Common myeloid progenitor, CD34-positive (primary cell): ENCODE measurements at regions not wholly inside any gene's neighbourhood (a gene's known extent, or its start where the extent isn't known, plus 50 kb on each side); places are given as distances from the start of the nearest gene placed in this dataset.

Experiments used
- CTCF ChIA-PET: fragments of 350-600 bp; sonication (Branson Sonifier 250); formaldehyde crosslinking; loops from one replicate; lab custom pipeline; 2021; ENCODE audit warnings: antibody characterized with exemption; lab: Charles Lee
- POLR2A ChIA-PET: fragments of 350-600 bp; sonication (Branson Sonifier 250); formaldehyde crosslinking; loops from one replicate; lab custom pipeline; 2021; ENCODE audit warnings: antibody characterized with exemption; lab: Charles Lee
- DNase-seq, 3 donors: peaks; one replicate each; pipeline versions ENCODE4 v3.0.0 to v3.0.0-alpha.2; 2013
- H3K27ac ChIP-seq, 2 experiments: 1 replicate in 1 of 2; 2 replicates in 1 of 2; pipeline ENCODE4 v1.7.0; 2013; ENCODE audit warnings: inconsistent platforms in 2 of 2, low read length in 2 of 2, mild to moderate bottlenecking in 2 of 2, low read depth in 1 of 2, moderate library complexity in 1 of 2; ENCODE audit not compliant: severe bottlenecking in 2 of 2, insufficient read depth in 1 of 2, poor library complexity in 1 of 2
- H3K27me3 ChIP-seq, 5 experiments: replicated peaks in 2 of 5; 1 replicate in 3 of 5; 2 replicates in 2 of 5; pipeline versions ENCODE4 v1.6.1 to v1.7.0; 2013; ENCODE audit warnings: low read length in 4 of 5, mild to moderate bottlenecking in 2 of 5, moderate library complexity in 2 of 5, inconsistent platforms in 1 of 5; ENCODE audit not compliant: insufficient read depth in 5 of 5, control insufficient read depth in 4 of 5
- H3K36me3 ChIP-seq, 4 experiments: 1 replicate in 2 of 4; 2 replicates in 2 of 4; pipeline versions ENCODE4 v1.6.1 to v1.7.0; 2013; ENCODE audit warnings: low read length in 3 of 4, control low read depth in 1 of 4, mild to moderate bottlenecking in 1 of 4; ENCODE audit not compliant: control insufficient read depth in 4 of 4, insufficient read depth in 4 of 4
- H3K4me1 ChIP-seq, 4 experiments: 1 replicate in 3 of 4; 2 replicates in 1 of 4; pipeline versions ENCODE4 v1.6.1 to v1.7.1; 2013; ENCODE audit warnings: low read length in 3 of 4, mild to moderate bottlenecking in 3 of 4, control low read depth in 1 of 4, inconsistent platforms in 1 of 4, moderate library complexity in 1 of 4; ENCODE audit not compliant: control insufficient read depth in 4 of 4, insufficient read depth in 4 of 4; ENCODE audit errors: control extremely low read depth in 1 of 4
- H3K4me3 ChIP-seq, 7 experiments: 1 replicate in 4 of 7; 2 replicates in 3 of 7; pipeline versions ENCODE4 v1.5.1 to v1.7.0; 2013; ENCODE audit warnings: mild to moderate bottlenecking in 7 of 7, low read length in 6 of 7, moderate library complexity in 6 of 7, inconsistent platforms in 2 of 7, low read depth in 2 of 7, control low read depth in 1 of 7; ENCODE audit not compliant: insufficient read depth in 4 of 7, control insufficient read depth in 1 of 7; ENCODE audit errors: extremely low read depth in 1 of 7
- H3K9me3 ChIP-seq, 5 experiments: 1 replicate in 4 of 5; 2 replicates in 1 of 5; pipeline versions ENCODE4 v1.6.1 to v1.7.1; 2013; ENCODE audit warnings: low read length in 4 of 5, mild to moderate bottlenecking in 2 of 5, inconsistent platforms in 1 of 5, low read depth in 1 of 5, moderate library complexity in 1 of 5; ENCODE audit not compliant: control insufficient read depth in 4 of 5, insufficient read depth in 2 of 5; ENCODE audit errors: control extremely low read depth in 1 of 5
- WGBS: methylation state at CpG from one replicate; pipeline ENCODE4 v1.1.5; 2013; ENCODE audit not compliant: insufficient coverage; 5-methylcytosine and 5-hydroxymethylcytosine counted together

DNA sequence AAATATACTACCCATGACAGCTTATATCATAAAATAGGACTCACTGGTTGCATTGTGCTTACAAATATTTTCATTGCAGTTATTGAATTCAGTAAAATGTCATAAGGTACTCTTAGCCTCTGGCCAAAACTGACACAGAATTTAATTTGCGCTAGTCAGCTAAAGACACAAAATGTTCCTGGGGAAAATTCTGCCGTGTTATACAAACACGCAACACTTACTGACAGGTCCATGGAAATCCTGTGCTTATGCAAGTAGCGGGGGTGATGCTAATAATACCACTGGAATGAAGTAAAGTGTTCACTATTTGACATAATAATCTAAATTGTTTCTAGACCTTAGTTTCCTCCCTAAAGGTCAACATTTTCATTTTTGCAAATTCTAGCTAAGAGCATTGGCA lies 354.4 kb upstream of the RSPO3 start:
- WGBS, result 94% methylated on average over 2 of the region's 4 CpGs
- Histone ChIP-seq H3K27ac (no peak overlapping the region), H3K27me3 (peaks cover 2 to 18% (median 6%) of the 10 kb centered on the region in 5 experiments), H3K4me1 (no peaks in the 10 kb centered on the region), H3K9me3 (no peaks in the 10 kb centered on the region), H3K36me3 (no peaks in the 10 kb centered on the region), H3K4me3 (no peak overlapping the region)
- DNase-seq, result no peak
- POLR2A ChIA-PET, result no interaction called here
- CTCF ChIA-PET, result no interaction called here

DNA sequence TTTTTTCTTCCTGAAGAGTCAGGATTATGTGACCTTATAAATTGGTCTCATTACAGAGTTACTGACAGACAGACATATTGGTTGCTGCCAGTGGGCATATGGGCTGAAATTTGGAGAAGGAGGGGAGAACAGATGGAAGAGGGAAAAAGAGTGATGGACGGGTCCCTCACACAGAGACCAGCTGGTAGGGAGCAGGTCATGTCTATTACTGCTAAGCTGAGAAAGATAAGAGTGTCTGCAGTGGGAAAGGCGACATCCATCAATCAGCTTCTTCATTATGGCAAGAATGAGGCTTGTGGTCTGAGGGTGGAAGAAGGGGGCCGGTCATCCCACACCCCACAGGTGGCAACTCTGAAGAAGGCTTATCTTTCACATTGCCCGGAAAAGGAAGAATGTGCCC lies 353.8 kb upstream of the RSPO3 start:
- POLR2A ChIA-PET, result no interaction called here
- H3K27me3 ChIP-seq, result peaks cover 3 to 22% (median 6%) of the 10 kb centered on the region in 5 experiments
- H3K36me3 ChIP-seq, result no peaks in the 10 kb centered on the region
- H3K4me3 ChIP-seq, result no peak overlapping the region
- H3K4me1 ChIP-seq, result no peaks in the 10 kb centered on the region
- 60% methylated on average over 1 of the region's 4 CpGs for WGBS
- H3K9me3 ChIP-seq, result no peaks in the 10 kb centered on the region
- DNase-seq, result no peak
- CTCF ChIA-PET, result interaction anchor here (0.6 kb wide), 1 partner anchor 10 kb away, joined by 3 read pairs; no protein-coding TSS in a partner anchor
- H3K27ac ChIP-seq, result no peak overlapping the region

DNA sequence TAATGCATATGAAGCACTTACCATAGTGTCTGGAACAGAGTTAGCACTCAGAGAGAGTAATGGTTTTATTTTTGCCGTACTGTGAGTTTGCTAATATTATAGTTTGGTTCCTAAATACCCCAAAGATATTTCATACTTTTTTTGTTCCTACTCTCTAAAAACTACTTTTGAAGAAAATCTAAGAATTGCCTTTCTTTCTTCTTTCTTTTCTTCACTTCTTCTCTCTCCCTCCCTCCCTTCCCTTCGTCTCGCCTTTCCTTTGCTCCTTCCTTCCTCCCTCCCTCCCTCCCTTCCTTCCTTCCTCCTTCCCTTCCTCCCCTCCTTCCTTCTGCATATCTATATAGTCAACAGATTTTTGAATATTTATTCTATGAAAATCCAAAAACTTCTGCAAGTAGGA lies 351.7 kb upstream of the RSPO3 start:
- no peak overlapping the region for H3K27ac ChIP-seq
- no peaks in the 10 kb centered on the region for H3K36me3 ChIP-seq
- POLR2A ChIA-PET, result no interaction called here
- peaks cover 3 to 23% (median 6%) of the 10 kb centered on the region in 5 experiments for H3K27me3 ChIP-seq
- H3K9me3 ChIP-seq, result no peaks in the 10 kb centered on the region
- H3K4me3 ChIP-seq, result no peak overlapping the region
- WGBS, result no CpG with 5 or more reads among the region's 3 CpGs
- CTCF ChIA-PET, result no interaction called here
- no peak for DNase-seq
- H3K4me1 ChIP-seq, result no peaks in the 10 kb centered on the region

DNA sequence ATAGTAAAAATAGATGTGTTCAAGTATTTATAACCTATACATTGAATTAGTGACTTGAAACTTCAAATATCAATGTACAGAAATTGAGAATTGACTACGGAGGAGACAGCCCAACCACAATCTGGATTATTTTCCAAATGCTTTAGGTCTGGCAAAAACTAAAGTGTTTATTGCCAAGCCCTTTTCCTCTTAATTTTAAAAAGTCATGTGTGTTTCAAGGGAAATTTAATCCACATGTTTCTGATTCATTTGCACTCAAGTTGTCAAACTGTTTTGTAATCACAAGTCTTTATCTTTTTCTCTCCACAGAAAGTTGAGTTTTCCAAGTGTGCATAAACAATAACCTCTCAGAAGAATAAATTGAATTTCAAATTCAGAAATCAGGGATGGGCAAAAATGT lies 350.8 kb upstream of the RSPO3 start:
- DNase-seq, result no peak
- Histone ChIP-seq H3K36me3 (no peaks in the 10 kb centered on the region), H3K4me3 (no peak overlapping the region), H3K9me3 (no peaks in the 10 kb centered on the region), H3K4me1 (no peaks in the 10 kb centered on the region), H3K27ac (no peak overlapping the region), H3K27me3 (peaks cover 3 to 23% (median 6%) of the 10 kb centered on the region in 5 experiments)
- 80% methylated on average over 1 of the region's 1 CpG for WGBS
- CTCF ChIA-PET, result no interaction called here
- POLR2A ChIA-PET, result no interaction called here

DNA sequence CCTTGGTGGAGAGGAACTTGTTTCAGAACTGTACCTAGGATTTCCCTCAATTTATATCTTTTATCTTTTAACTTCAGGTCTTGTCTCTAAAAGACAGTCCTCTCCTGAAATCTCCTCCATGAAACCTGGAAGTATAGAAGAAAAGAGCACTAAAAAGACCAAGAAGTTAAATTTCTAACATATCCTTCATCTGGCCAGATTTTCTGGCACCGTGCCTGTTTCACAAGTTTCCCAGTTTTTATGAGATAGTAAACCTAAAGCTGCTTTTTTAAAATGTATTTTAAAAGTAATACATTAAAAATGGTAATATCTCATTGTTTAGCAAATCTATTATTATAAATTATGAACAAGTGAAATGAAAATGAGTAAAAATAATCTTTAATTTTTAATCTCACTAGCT lies 348.3 kb upstream of the RSPO3 start:
- Histone ChIP-seq H3K9me3 (no peaks in the 10 kb centered on the region), H3K27me3 (peaks cover 5 to 28% (median 7%) of the 10 kb centered on the region in 5 experiments), H3K27ac (no peak overlapping the region), H3K4me1 (no peaks in the 10 kb centered on the region), H3K36me3 (no peaks in the 10 kb centered on the region), H3K4me3 (no peak overlapping the region)
- POLR2A ChIA-PET, result no interaction called here
- WGBS, result no CpG with 5 or more reads among the region's 1 CpG
- CTCF ChIA-PET, result no interaction called here
- DNase-seq, result no peak

DNA sequence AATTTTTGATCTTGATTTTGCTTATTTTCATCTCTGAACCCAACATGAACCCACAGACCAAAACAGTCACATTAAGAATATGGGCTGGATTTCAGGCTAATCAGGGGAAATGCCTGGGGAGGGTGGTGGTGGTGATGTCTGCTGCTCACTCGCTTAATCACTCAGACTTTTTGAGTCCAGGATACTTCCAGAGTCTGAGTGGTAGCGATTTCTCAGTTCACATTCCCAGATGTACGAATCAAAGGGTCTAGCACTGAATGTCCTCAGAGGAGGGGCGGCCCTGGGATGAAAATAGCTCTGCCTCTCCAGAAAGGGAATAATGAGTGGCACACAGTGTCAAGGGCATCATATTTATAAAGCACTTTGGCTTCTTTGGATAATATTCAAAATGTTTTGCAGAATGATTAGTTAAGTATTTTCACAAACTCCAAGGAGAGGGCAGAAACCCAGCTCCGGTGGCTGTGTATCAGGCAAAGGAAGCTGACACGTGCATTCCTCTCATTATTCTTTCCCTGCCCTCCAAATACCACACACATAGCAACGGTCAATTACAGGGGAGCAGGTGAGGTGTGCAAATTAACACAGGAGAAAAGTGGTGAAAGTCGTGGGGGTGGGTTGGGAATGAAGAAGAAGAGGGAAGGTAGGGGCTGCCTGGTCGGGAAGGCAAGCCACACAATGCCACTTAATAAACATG lies 345.2 kb upstream of the RSPO3 start:
- Histone ChIP-seq H3K4me3 (no peak overlapping the region), H3K4me1 (no peaks in the 10 kb centered on the region), H3K36me3 (no peaks in the 10 kb centered on the region), H3K27me3 (peaks cover 5 to 33% (median 7%) of the 10 kb centered on the region in 5 experiments), H3K27ac (no peak overlapping the region), H3K9me3 (no peaks in the 10 kb centered on the region)
- CTCF ChIA-PET, result no interaction called here
- WGBS, result 70% methylated on average over 4 of the region's 9 CpGs
- no peak for DNase-seq
- POLR2A ChIA-PET, result no interaction called here

DNA sequence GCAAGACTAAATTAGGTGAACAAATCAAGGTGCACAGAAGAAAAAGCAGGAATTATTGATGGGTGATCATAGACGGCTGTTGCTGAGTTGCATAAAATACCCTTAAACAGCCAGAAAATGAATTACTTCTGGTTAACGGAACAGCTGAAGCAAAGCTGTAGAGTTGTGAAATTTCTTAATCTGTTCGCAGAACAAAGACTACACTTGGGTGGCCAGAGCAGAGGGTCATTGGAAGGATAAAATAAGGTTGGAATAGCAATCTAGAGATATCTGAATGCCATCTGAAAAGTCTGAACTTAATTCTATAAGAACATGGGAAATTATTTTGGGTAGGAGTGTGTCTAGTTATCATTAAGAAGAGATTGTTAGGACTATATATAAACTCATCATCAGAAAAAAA lies 339.1 kb upstream of the RSPO3 start:
- Histone ChIP-seq H3K27ac (no peak overlapping the region), H3K9me3 (no peaks in the 10 kb centered on the region), H3K4me1 (no peaks in the 10 kb centered on the region), H3K36me3 (no peaks in the 10 kb centered on the region), H3K4me3 (no peak overlapping the region), H3K27me3 (peaks cover 0 to 11% (median 3%) of the 10 kb centered on the region in 5 experiments)
- ChIA-PET CTCF (no interaction called here), POLR2A (no interaction called here)
- 96% methylated on average over 3 of the region's 3 CpGs for WGBS
- no peak for DNase-seq
